ENCODE measurements at regions not wholly inside any gene's neighbourhood (a gene's known extent, or its start where the extent isn't known, plus 50 kb on each side); places are given as distances from the start of the nearest gene placed in this dataset.

DNA sequence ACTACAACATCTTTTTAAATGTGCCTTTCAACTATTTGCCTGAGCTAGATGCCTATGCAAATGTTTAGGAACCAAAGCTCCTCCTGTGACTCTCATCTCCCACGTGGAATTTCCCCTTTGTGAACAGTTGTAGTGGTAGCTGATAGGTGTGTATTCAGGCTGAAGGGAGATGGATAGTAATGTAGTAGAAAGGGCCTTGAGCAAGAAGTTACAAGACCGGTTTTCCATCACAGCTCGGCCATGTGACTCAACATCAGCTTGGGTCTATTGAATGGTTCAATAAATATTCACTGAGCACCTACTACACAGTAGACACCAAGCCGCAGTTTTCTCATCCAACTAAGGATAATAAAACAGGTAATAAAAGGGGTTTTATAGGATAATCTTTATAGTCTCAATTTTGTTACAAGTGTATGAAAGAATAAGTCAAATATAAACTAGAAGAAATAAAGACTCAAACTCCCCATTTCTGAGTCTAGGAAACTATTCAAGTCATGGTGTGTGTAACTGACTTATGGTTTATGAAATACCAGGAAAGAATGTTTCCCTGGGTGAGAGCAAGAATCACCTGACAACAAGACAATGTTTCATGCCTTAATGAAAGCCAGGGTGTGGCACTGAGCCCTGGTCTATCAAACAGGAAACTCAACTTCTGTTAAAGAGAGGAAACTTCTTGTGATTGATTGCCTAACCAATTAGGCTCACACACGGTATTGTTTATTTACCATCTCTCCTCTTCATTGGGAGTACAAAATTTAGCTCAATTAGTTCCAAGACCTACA, 187.1 kb upstream of the SPEF2 start:
- TF ChIP-seq EZH2 (IDR thresholded peaks at IDR 0.05; ENCODE audit: low read length, missing control alignments), result no peak
- TF ChIP-seq, protein P1, sequence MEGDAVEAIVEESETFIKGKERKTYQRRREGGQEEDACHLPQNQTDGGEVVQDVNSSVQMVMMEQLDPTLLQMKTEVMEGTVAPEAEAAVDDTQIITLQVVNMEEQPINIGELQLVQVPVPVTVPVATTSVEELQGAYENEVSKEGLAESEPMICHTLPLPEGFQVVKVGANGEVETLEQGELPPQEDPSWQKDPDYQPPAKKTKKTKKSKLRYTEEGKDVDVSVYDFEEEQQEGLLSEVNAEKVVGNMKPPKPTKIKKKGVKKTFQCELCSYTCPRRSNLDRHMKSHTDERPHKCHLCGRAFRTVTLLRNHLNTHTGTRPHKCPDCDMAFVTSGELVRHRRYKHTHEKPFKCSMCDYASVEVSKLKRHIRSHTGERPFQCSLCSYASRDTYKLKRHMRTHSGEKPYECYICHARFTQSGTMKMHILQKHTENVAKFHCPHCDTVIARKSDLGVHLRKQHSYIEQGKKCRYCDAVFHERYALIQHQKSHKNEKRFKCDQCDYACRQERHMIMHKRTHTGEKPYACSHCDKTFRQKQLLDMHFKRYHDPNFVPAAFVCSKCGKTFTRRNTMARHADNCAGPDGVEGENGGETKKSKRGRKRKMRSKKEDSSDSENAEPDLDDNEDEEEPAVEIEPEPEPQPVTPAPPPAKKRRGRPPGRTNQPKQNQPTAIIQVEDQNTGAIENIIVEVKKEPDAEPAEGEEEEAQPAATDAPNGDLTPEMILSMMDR (conservative IDR thresholded peaks at IDR 0.05 in 1 of 2, IDR thresholded peaks at IDR 0.05 in 1 of 2; ENCODE audit: low read depth in 1 of 2, low read length in 2 of 2), result no peak
- Histone ChIP-seq H2AFZ (ENCODE audit: low read length) (no peak overlapping the region), H3K4me2 (ENCODE audit: extremely low read depth, insufficient read depth, low read length) (no peak overlapping the region), H3K9me3 (ENCODE audit: control insufficient read depth, insufficient read depth, low read depth, low read length) (no peaks in the 10 kb centered on the region), H3K79me2 (ENCODE audit: control insufficient read depth, insufficient read depth, low read length) (no peaks in the 10 kb centered on the region), H3K27ac (ENCODE audit: insufficient read depth, low read length) (no peak overlapping the region), H3K9ac (ENCODE audit: insufficient read depth, low read length) (no peak overlapping the region), H4K20me1 (ENCODE audit: control insufficient read depth, extremely low read depth, insufficient read depth, low read length) (no peaks in the 10 kb centered on the region), H3K36me3 (ENCODE audit: control insufficient read depth, insufficient read depth, low read length) (no peaks in the 10 kb centered on the region), H3K4me1 (ENCODE audit: control insufficient read depth, extremely low read depth, insufficient read depth, low read length) (no peaks in the 10 kb centered on the region), H3K27me3 (ENCODE audit: control insufficient read depth, insufficient read depth, low read length) (no peaks in the 10 kb centered on the region), H3K4me3 (replicated peaks in 1 of 4; ENCODE audit: control extremely low read depth in 1 of 4, insufficient read depth in 1 of 4, low read depth in 3 of 4, low read length in 4 of 4) (no peak overlapping the region)
- DNase-seq (ENCODE audit: low read depth in 2 of 2), result no peak

DNA sequence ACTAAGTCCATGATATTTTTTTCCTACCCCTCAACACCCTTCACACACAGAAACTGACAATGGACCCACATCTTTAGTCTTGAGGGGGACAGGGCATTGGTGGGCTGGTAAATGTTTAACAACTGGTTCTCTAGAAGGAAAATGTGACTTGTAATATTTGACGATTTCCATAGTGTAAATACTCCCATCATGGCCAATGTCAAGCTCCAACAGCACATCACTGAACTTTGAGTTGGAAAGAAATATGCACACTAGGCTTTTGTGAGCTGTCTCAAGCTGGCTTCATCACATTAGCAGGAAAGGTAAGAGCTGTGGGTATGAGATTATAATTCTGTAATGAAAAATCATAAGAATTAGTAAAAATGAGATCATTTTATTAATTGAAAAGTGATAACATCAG, 189.9 kb upstream of the PRLR start:
- H4K20me1 ChIP-seq (ENCODE audit: control insufficient read depth, extremely low read depth, insufficient read depth, low read length), result no peaks in the 10 kb centered on the region
- H3K9ac ChIP-seq (ENCODE audit: insufficient read depth, low read length), result no peak overlapping the region
- H3K27ac ChIP-seq (ENCODE audit: insufficient read depth, low read length), result no peak overlapping the region
- no peak overlapping the region for H3K4me2 ChIP-seq (ENCODE audit: extremely low read depth, insufficient read depth, low read length)
- no peak overlapping the region for H3K4me3 ChIP-seq (replicated peaks in 1 of 4; ENCODE audit: control extremely low read depth in 1 of 4, insufficient read depth in 1 of 4, low read depth in 3 of 4, low read length in 4 of 4)
- H3K4me1 ChIP-seq (ENCODE audit: control insufficient read depth, extremely low read depth, insufficient read depth, low read length), result no peaks in the 10 kb centered on the region
- TF ChIP-seq EZH2 (IDR thresholded peaks at IDR 0.05; ENCODE audit: low read length, missing control alignments), result no peak
- TF ChIP-seq, protein P1 (conservative IDR thresholded peaks at IDR 0.05 in 1 of 2, IDR thresholded peaks at IDR 0.05 in 1 of 2; ENCODE audit: low read depth in 1 of 2, low read length in 2 of 2), result no peak
- DNase-seq (ENCODE audit: low read depth in 2 of 2), result no peak
- H3K79me2 ChIP-seq (ENCODE audit: control insufficient read depth, insufficient read depth, low read length), result no peaks in the 10 kb centered on the region
- H3K36me3 ChIP-seq (ENCODE audit: control insufficient read depth, insufficient read depth, low read length), result no peaks in the 10 kb centered on the region
- no peaks in the 10 kb centered on the region for H3K9me3 ChIP-seq (ENCODE audit: control insufficient read depth, insufficient read depth, low read depth, low read length)
- H2AFZ ChIP-seq (ENCODE audit: low read length), result no peak overlapping the region
- H3K27me3 ChIP-seq (ENCODE audit: control insufficient read depth, insufficient read depth, low read length), result no peaks in the 10 kb centered on the region

DNA sequence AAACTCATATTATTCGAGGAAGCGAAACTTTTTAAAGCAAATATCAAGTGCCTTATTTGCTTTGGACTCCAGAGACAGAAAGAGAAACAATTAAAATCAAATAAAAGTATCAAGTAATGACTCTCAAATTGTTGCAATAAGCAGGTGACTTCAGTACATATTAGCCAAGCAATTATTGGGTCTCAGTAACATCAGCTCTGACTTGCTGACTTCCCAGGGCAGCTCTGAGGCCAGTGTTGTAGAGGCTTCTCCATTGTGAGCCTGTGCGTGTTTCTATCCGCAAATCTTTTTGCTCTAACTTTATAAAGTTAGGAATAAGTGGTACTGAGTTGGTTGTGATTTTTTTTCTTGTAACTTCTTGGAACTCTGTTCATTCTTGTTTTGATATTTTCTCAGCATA, 186.8 kb upstream of the PRLR start:
- no peaks in the 10 kb centered on the region for H4K20me1 ChIP-seq (ENCODE audit: control insufficient read depth, extremely low read depth, insufficient read depth, low read length)
- no peak overlapping the region for H3K9ac ChIP-seq (ENCODE audit: insufficient read depth, low read length)
- H3K79me2 ChIP-seq (ENCODE audit: control insufficient read depth, insufficient read depth, low read length), result no peaks in the 10 kb centered on the region
- H2AFZ ChIP-seq (ENCODE audit: low read length), result no peak overlapping the region
- no peak for DNase-seq (ENCODE audit: low read depth in 2 of 2)
- no peaks in the 10 kb centered on the region for H3K27me3 ChIP-seq (ENCODE audit: control insufficient read depth, insufficient read depth, low read length)
- no peak overlapping the region for H3K4me3 ChIP-seq (replicated peaks in 1 of 4; ENCODE audit: control extremely low read depth in 1 of 4, insufficient read depth in 1 of 4, low read depth in 3 of 4, low read length in 4 of 4)
- no peak overlapping the region for H3K4me2 ChIP-seq (ENCODE audit: extremely low read depth, insufficient read depth, low read length)
- H3K27ac ChIP-seq (ENCODE audit: insufficient read depth, low read length), result no peak overlapping the region
- no peaks in the 10 kb centered on the region for H3K4me1 ChIP-seq (ENCODE audit: control insufficient read depth, extremely low read depth, insufficient read depth, low read length)
- H3K9me3 ChIP-seq (ENCODE audit: control insufficient read depth, insufficient read depth, low read depth, low read length), result no peaks in the 10 kb centered on the region
- no peak for TF ChIP-seq EZH2 (IDR thresholded peaks at IDR 0.05; ENCODE audit: low read length, missing control alignments)
- TF ChIP-seq, protein P1 (conservative IDR thresholded peaks at IDR 0.05 in 1 of 2, IDR thresholded peaks at IDR 0.05 in 1 of 2; ENCODE audit: low read depth in 1 of 2, low read length in 2 of 2), result no peak
- H3K36me3 ChIP-seq (ENCODE audit: control insufficient read depth, insufficient read depth, low read length), result no peaks in the 10 kb centered on the region

Data from fibroblast of lung (primary cell).